Esophagus muscularis mucosa (tissue), 4 donors: ENCODE measurements at regions not wholly inside any gene's neighbourhood (a gene's known extent, or its start where the extent isn't known, plus 50 kb on each side); places are given as distances from the start of the nearest gene placed in this dataset.

Experiments
- DNase-seq: peaks from one replicate; pipeline ENCODE4 v3.0.0-alpha.2; 2017; ENCODE audit errors: extremely low spot score
- H3K27ac ChIP-seq, 4 donors: fragments of 200-600 bp; sonication (generic); replicated peaks in 1 of 4; 1 replicate in 3 of 4; 2 replicates in 1 of 4; pipeline ENCODE4 v1.5.1; 2016 to 2019; ENCODE audit warnings: mild to moderate bottlenecking in 1 of 4
- H3K27me3 ChIP-seq, 4 donors: fragments of 200-600 bp; sonication (generic); one replicate each; pipeline versions ENCODE4 v1.5.1 to v1.6.0; 2016 to 2019
- H3K36me3 ChIP-seq, 4 donors: fragments of 200-600 bp; sonication (generic); one replicate each; pipeline ENCODE4 v1.5.1; 2016 to 2019
- H3K4me1 ChIP-seq, 4 donors: fragments of 200-600 bp; sonication (generic); one replicate each; pipeline ENCODE4 v1.5.1; 2016 to 2019
- H3K4me3 ChIP-seq, 4 donors: fragments of 200-600 bp; sonication (generic); 1 replicate in 2 of 4; 2 replicates in 2 of 4; pipeline ENCODE4 v1.5.1; 2016 to 2019; ENCODE audit warnings: mild to moderate bottlenecking in 4 of 4, moderate library complexity in 1 of 4
- H3K9me3 ChIP-seq, 4 donors: fragments of 200-600 bp; sonication (generic); 1 replicate in 3 of 4; 2 replicates in 1 of 4; pipeline ENCODE4 v1.5.1; 2016 to 2019
- EP300 ChIP-seq: sonication (generic); formaldehyde crosslinking; IDR thresholded peaks from one replicate; pipeline ENCODE4 v1.6.1; 2017; ENCODE audit warnings: antibody characterized with exemption
- POLR2A ChIP-seq: fragments of 450-650 bp; IDR thresholded peaks from one replicate; pipeline ENCODE4 v1.6.1; 2017; ENCODE audit warnings: antibody characterized with exemption, moderate library complexity, mild to moderate bottlenecking, low read depth
- POLR2AphosphoS5 ChIP-seq, 2 donors: sonication (generic); formaldehyde crosslinking; IDR thresholded peaks; one replicate each; pipeline ENCODE4 v1.6.1; 2017; ENCODE audit warnings: antibody characterized with exemption in 2 of 2
- whole genome bisulfite sequencing: methylation state at CpG from one replicate; pipeline ENCODE4 v1.1.5; 2018; 5-methylcytosine and 5-hydroxymethylcytosine counted together
- intact Hi-C: fragments of 100-400 bp; cut with DNase I; formaldehyde crosslinking; loops from one replicate; pipeline ENCODE4 v1.15.1; 2023
- TF ChIP-seq, protein P1 (sequence below), 3 experiments: fragments of 200-600 bp in 2 of 3; fragments of 450-650 bp in 1 of 3; sonication (generic) in 2 of 3; IDR thresholded peaks; one replicate each; pipeline ENCODE4 v1.5.1; 2017 to 2019; ENCODE audit warnings: antibody characterized with exemption in 3 of 3, mild to moderate bottlenecking in 2 of 3, moderate library complexity in 1 of 3

DNA sequence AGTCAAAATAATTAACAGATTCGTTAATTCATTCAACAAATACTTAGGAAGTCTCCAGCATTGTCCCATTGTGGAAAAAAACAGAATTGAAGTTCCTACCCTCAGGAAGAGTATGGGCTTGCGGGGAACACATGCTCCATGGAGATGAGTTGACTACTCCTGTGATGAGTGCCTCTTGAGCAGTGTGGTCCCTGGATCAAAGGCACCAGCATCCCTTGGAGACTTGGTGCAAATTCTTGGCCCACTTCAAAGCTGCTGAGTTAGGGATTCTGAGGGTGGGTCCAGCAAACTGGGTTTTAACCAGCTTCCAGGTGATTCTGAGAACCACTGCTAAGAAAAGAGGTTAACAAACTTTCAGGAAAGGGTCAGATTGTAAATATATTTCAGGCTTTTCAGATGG lies 361.6 kb downstream of the MYCN start:
- WGBS = 79% methylated on average over 2 of the region's 2 CpGs
- intact Hi-C loops = no loop called here

DNA sequence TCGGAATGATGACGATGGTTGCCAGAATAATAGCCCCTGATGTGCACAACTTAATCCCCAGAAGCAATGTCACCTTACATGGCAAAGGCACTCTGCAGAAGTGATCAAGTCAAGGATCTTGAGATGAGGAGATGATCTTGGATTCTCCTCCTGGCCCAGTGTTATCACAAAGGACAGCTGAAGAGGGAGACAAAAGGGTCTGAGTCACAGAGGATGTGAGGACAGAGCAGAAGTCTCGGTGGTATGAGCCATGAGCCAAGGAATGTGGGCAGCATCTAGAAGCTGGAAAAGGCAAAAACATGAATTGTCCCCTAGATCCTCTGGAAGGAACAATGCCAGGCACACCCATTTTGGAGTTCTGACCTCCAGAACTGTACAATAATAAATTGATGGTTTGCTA lies 358.5 kb downstream of the MYCN start:
- intact Hi-C loops = no loop called here

More for the DNA sequence above, 361.6 kb downstream of the MYCN start:
- no peaks in the 10 kb centered on the region for H3K4me1 ChIP-seq
- no peak overlapping the region for H3K4me3 ChIP-seq
- H3K27ac ChIP-seq = no peak overlapping the region
- no peaks in the 10 kb centered on the region for H3K9me3 ChIP-seq
- DNase-seq = no peak
- TF ChIP-seq, protein P1, sequence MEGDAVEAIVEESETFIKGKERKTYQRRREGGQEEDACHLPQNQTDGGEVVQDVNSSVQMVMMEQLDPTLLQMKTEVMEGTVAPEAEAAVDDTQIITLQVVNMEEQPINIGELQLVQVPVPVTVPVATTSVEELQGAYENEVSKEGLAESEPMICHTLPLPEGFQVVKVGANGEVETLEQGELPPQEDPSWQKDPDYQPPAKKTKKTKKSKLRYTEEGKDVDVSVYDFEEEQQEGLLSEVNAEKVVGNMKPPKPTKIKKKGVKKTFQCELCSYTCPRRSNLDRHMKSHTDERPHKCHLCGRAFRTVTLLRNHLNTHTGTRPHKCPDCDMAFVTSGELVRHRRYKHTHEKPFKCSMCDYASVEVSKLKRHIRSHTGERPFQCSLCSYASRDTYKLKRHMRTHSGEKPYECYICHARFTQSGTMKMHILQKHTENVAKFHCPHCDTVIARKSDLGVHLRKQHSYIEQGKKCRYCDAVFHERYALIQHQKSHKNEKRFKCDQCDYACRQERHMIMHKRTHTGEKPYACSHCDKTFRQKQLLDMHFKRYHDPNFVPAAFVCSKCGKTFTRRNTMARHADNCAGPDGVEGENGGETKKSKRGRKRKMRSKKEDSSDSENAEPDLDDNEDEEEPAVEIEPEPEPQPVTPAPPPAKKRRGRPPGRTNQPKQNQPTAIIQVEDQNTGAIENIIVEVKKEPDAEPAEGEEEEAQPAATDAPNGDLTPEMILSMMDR (IDR thresholded peaks at IDR 0.05) = no peak
- no peak for TF ChIP-seq POLR2AphosphoS5 (IDR thresholded peaks at IDR 0.05)
- no peak for TF ChIP-seq POLR2A
- TF ChIP-seq EP300 = no peak
- H3K27me3 ChIP-seq = peaks cover 0 to 13% (median 0%) of the 10 kb centered on the region in 4 donors
- no peaks in the 10 kb centered on the region for H3K36me3 ChIP-seq

DNA sequence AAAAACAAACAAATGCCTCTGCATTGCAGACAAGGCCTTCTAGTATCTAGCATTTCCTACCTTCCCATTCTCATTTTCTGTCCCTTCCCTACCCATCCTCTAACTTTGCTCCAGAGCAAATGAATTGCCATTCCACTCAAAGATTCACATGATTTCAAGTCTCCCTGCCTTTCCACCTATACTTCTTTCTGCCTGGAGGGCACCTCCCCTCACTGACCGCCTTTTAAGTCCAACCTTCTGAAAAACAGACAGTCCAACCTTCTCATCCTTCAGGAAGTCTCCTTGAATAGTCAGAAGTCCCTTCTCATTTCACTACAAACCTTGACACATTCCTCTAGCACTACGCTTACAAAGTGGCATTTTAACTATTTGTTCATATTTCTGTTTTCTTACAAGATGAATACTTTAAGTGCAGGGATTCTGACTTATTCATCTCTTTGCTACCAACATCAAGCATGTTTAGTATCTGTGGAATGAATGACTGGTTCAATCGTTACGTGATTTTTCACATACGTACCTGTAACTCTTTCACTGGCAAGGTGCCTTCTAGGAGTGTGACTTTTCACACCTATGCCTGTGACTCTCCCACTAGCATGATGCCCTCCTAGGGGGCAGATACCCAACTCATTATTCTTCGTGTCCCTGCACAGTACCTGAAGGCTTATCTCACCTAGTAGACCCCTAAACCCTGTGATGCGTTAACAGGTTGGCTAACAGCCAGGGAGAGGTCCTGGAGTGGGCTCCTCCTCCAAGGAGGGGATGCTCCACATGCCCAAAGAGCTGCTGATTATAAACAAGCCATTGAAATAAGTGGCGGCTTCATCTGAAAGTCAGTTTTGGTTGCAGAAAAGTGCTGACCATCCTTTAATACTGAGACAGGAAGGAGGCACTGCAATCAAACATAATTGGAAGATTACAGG lies 356.2 kb downstream of the MYCN start:
- H3K27me3 ChIP-seq = peaks cover 0 to 3% (median 0%) of the 10 kb centered on the region in 4 donors
- TF ChIP-seq POLR2AphosphoS5 (IDR thresholded peaks at IDR 0.05) (no peak), EP300 (no peak), POLR2A (no peak)
- TF ChIP-seq, protein P1 (IDR thresholded peaks at IDR 0.05) = no peak
- DNase-seq = peak; percentile 31
- 80% methylated on average over 8 of the region's 8 CpGs for WGBS
- intact Hi-C loops = no loop called here
- no peaks in the 10 kb centered on the region for H3K9me3 ChIP-seq
- H3K4me1 ChIP-seq = no peaks in the 10 kb centered on the region
- H3K36me3 ChIP-seq = no peaks in the 10 kb centered on the region
- no peak overlapping the region for H3K4me3 ChIP-seq
- no peak overlapping the region for H3K27ac ChIP-seq

More for the DNA sequence above, 358.5 kb downstream of the MYCN start:
- Histone ChIP-seq H3K4me1 (no peaks in the 10 kb centered on the region), H3K9me3 (no peaks in the 10 kb centered on the region), H3K27ac (no peak overlapping the region), H3K36me3 (no peaks in the 10 kb centered on the region), H3K4me3 (no peak overlapping the region), H3K27me3 (peaks cover 0 to 11% (median 0%) of the 10 kb centered on the region in 4 donors)
- TF ChIP-seq, protein P1 (IDR thresholded peaks at IDR 0.05) = no peak
- no peak for TF ChIP-seq POLR2AphosphoS5 (IDR thresholded peaks at IDR 0.05)
- TF ChIP-seq POLR2A = no peak
- TF ChIP-seq EP300 = no peak
- WGBS = 85% methylated on average over 3 of the region's 3 CpGs
- DNase-seq = peak; percentile 14

DNA sequence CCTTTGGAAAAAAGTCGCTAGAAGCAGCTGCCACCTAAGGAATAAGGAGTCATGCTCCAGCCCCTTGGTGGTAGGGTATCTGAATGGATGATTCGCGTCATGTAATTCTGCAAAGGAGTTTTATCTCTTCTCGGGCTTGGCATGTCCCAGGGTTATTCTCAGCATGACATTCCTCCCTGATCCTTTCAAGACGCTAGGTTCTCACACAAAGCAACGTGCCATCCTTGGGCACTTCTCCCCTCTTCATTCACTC lies 355.6 kb downstream of the MYCN start:
- intact Hi-C loops = no loop called here
- peak; percentile 42 for DNase-seq

More for the DNA sequence above, 355.6 kb downstream of the MYCN start:
- Histone ChIP-seq H3K9me3 (no peaks in the 10 kb centered on the region), H3K27me3 (peaks cover 0 to 4% (median 0%) of the 10 kb centered on the region in 4 donors), H3K27ac (no peak overlapping the region), H3K4me1 (no peaks in the 10 kb centered on the region), H3K36me3 (no peaks in the 10 kb centered on the region), H3K4me3 (no peak overlapping the region)
- TF ChIP-seq POLR2AphosphoS5 (IDR thresholded peaks at IDR 0.05) (no peak), POLR2A (no peak), EP300 (no peak)
- TF ChIP-seq, protein P1 (IDR thresholded peaks at IDR 0.05) = no peak
- WGBS = 85% methylated on average over 6 of the region's 6 CpGs
